HG03108 (cell line): ENCODE measurements at regions not wholly inside any gene's neighbourhood (a gene's known extent, or its start where the extent isn't known, plus 50 kb on each side); places are given as distances from the start of the nearest gene placed in this dataset.
"Not testable (repeated sequence)": the region's sequence is repeated elsewhere in the genome, so short reads cannot be mapped to it uniquely, and the experiment has no call there.

Experiments used
- ATAC-seq: cut with Tn5 transposase; IDR thresholded peaks from one replicate; pipeline ENCODE4 v1.9.1; 2021; ENCODE audit warnings: moderate library complexity; ENCODE audit not compliant: unreplicated experiment

DNA sequence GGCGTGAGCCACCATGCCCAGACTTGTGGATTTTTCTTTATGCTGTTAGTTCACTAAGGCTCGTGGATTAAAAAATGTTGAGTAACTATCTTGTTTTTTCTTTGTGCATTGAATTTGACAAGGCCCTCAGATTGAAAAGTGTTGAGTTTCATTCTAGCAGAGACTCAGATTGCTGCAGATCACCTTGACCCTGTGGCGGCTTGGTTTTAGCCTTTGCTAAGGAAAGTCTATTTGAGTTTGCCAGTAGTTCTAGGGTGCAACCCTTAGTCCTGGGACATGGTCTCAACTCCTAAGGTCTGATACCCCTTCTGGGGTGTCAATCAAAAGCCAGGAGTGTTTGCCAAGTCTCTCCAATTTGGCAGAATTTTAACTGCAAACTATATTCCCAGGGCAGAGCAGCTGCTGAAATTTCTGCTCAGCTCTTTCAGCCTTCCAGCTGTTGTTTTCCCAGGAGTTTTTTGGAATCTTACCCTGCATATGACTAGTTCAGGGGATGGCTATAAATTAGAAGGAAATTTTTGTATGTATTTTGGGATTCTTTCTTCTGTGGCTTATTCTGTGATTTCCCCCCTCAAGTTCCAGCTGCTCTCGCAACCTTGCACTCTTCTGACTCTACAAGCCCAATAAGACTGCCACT is 84.3 kb upstream of the HAND1 start:
- no peak for ATAC-seq

DNA sequence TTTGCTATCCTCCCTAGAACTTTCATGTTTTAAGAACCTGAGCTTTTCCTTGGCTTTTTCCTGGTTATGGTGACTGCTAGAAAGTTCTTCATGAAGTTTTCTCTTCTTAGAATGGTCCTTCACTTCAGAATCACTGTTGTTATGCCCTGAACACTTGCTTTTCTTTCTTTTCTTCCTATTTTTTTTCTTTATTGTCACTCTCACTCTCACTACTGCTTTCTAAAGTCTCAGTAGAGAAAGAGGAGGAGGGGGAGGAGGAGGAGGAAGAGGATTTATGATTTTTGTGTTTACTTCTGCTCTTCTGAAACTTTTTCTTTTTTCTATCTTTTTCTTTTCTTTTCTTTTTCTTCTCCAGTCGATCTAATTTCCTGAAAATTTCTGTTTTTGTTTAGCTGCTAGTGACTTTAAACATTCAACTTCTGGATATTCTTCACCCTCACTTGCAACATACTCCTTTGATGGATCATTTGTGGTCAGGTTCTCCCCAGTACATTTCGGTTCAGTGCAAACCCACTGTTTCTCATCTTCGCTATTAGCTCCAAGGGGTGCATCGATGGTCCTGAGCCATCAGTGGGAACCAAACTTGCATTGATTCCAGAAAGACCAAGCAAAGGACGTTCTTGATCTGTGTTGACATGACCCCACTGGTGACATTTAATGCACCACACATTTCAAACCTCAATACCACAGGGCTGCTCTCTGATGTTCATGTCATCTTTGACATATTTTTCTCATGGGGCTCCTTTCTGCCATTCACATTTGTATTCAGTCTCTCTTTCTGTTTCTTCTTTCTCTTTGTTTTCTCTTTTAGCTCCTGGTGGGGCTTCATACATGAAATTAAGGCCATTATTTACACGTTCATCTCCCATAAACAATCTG is 81.6 kb upstream of the HAND1 start:
- no peak for ATAC-seq

DNA sequence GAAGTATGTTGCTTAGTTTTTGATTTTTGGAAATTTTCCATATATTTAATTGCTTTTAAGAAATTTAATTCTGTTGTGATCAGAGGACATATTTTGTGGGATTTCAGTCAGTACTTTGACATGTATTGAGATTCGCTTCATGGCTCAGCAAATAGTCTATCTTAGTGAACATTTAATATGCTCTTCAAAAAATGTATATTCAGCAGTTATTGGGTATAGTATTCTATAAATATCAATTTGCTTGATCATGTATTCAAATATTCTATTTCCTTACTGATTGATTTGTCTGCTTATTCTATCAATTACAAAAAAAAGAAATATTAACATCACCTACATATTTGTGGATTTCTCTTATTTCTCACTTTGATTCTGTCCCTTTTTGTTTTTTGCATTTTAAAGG is 79.5 kb upstream of the HAND1 start:
- no peak for ATAC-seq

DNA sequence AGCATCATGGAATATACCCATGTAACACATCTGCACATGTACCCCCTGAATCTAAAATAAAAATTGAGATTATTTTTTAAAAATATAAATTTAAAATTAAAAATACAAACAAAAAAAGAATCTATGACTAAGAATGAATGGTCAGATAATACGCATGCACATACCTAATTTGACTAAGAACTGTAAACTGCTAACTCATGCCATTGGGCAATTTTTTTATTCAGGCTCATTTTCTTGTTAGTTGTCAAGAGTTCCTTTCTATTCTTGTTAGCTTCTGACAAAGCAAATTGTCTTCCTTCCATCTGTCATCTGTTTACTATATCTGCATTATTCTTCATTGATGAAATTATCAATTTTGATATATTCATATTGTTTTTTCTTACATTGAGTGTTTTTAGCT is 69.5 kb upstream of the HAND1 start:
- no peak for ATAC-seq

DNA sequence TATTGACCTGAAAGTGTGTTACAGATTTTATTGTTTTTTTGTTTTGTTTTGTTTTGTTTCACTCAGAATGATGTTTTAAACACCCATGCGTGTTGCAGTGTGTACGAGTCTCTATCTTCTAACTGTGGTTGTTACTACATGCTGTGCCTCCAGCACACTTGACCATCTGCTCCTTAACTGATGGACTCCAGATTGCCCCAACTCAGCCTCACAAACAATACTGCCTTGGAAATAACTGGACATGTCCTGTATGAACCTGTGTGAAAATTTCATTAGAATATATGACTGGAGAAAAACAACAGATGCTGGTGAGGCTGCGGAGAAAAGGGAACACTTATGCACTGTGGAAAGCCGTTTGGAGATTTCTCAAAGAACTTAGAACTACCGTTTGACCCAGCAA is 68.7 kb upstream of the HAND1 start:
- ATAC-seq, result no peak

DNA sequence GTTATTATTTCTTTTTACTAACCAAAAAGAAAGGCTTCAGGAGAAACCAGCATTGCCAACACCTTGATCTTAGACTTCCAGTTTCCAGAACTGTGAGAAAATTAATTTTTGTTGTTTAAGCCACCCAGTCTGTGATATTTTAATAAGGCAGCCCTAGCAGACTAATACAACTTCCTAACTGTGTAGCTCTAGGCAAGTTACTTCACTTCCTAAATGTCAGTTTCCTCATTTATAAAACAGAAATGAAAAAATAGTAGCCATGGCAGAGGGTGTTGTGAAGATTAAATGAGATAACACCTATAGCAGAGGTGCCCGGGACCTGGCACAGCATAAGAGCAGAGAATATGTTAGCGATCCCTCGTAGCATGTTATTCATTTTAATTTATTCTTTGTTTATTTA is 66.6 kb upstream of the HAND1 start:
- no peak for ATAC-seq

DNA sequence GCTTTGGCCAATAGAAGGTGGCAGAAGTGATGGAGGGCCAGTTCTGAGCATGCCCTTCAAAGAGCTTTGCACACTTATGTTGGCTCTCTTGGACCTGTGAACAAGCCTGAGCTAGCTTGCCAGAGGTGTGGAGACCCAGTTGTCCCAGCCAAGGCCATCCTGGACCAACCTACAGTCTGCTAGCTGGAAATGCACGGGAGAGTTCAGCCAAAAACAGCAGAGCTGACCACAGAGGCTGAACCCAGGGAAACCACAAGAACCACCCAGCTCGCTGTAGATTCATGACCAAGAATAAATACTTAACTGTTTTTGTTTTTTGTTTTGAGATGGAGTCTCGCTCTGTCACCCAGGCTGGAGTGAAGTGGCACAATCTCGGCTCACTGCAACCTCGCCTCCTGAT is 65.4 kb upstream of the HAND1 start:
- ATAC-seq, result no peak

DNA sequence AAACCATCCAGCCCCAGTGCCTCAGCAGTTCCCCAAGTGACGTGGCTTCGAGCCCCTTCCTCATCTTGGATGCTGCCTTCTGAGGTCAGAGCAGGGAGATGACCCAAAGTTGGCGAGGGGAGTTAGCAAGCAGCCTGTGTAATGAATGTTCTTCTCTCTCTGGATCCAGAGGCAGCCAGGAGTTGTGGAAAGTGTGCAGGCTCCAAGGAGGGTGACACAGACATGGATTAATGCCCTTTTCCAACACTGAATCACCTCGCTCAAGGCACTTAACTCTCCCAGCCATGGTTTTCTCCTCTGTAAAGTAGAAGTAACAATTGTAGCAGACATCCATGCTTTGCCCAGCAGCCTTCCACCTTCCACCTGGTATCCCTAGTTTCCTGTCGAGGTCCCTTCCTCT is 64.6 kb upstream of the HAND1 start:
- no peak for ATAC-seq

DNA sequence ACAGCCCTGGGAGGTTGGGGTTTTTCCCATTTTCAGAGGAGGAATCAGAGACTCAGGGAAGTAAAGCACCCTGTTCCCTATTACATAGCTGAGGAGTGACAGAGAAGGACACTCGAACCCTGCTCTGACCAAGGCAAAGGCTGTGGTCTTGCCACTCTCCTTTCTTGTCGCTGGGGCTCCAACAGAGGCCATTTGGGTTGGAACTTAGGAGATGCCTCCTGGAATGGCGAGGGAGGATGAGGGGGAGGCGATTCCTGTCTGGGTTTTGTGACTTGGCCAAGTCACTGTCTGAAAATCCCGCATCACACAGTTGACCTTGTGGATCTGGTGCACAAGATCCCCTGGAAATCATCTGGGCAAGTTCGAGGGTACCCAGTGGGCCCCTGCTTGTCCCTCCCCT is 64.0 kb upstream of the HAND1 start:
- ATAC-seq, result no peak

DNA sequence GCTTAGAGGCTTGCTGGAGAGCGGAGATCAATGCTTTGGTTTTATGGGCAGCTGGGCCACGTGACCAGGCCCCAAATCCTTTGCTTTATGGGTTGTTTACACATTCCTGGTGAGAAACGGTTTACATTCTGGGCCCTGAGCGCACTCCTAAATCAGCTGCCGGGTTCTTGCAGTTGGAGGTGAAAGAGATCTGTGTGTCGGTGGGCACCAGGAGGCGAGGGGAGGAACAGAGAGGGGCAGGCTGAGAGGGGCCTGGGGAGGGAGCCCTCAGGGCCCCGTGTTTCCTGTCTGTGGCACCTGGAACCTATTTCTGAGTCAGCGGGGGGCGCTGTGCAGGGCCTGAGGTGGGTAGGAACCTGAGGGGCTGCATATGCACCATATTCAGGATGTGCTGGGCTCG is 63.5 kb upstream of the HAND1 start:
- ATAC-seq, result no peak

DNA sequence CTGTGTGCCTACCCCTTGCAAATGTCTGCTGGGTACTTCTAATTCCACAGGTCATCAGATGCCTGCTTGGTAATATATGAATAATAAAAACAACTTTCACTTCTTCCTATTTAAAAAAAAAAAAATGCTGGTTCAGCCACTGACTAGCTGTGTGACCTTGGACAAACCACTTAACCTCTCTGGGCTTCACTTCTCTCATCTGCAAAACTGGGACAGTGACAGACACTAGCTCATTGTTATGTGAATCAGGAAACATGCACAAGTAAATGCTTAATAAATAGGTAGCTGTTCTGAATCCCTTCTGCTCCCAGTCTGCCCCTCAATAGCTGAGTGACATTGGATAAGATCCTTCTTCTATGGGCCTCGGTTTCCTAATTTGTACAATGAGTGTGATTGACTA is 62.6 kb upstream of the HAND1 start:
- no peak for ATAC-seq

DNA sequence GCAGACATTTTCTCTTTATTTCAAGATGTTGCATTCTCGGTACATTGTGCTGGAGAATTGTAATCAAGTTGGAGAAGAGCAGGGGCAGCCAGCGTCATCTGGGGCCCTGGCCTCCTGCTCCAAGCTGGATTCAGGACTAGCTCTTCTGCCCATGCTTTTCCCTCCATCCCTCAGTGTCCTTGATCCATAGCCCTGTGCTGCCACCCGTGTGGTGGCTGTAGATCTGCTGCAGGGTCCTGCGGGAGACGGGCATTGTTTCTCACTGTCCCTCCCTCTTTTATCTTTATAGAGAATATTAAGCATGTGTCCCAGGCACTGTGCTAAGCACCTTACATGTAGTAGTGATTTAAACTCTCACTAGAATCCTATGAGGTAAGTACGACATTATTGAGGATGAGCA is 60.5 kb upstream of the HAND1 start:
- no peak for ATAC-seq

DNA sequence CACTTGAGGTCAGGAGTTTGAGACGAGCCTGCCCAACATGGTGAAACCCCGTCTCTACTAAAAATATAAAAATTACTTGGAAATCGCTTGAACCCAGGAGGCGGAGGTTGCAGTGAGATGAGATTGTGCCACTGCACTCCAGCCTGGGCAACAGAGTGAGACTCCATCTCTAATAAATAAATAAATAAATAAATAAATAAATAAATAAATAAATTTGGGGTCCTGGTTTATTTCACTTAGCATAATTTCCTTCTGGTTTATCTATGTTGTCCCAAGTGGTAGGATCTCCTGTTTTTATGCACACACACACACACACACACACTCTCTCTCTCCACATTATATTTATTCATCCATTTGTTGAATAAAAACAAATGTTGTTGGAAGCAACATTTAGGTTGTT is 58.4 kb upstream of the HAND1 start:
- ATAC-seq, result not testable (repeated sequence)

DNA sequence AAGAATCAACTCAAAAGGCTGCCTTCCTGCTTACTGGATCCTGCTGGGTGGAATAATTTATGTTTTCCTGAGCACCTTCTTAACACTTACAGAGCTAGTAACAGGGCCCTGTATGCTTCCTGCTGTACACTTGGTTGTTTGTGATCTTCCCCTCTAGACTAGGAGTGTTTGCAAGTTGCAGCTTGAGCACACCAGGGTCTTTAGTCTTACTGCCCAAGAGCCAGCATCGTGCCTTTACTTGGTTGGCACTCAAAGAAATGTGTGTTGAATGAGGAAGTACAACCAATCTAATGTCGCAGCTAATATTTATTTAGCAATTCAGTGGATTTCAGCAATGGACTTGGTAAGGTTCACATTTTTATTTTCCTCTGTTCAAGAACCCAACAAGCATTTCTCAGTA is 57.5 kb upstream of the HAND1 start:
- ATAC-seq, result no peak

DNA sequence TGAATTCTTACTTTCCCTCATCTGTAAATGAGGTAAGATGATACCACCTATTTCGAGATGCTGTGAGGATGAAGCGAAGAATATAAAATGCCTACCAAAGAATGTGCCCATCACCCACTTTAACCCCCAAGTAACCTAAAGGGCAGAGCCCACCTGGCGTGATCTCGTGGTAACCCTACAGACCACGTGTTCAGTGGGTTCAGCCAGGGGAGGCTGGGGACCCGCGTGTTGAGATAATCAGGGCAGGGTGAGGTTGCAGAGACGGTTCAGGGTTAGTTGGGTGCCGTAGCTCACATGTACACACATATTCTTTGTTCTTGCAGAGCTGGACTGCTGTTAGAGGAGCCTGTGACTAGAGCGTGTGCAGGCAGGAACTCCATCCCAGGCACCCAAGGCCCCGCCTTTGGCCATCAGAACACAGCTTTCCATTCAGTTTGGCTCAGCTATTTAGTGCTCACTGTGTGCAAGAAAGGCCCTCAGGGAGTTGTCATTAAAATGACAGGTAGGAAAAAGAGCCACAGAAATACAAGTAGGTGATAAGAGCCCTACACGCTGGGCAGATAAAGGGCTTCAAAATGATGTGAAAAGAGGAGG is 56.5 kb upstream of the HAND1 start:
- no peak for ATAC-seq

DNA sequence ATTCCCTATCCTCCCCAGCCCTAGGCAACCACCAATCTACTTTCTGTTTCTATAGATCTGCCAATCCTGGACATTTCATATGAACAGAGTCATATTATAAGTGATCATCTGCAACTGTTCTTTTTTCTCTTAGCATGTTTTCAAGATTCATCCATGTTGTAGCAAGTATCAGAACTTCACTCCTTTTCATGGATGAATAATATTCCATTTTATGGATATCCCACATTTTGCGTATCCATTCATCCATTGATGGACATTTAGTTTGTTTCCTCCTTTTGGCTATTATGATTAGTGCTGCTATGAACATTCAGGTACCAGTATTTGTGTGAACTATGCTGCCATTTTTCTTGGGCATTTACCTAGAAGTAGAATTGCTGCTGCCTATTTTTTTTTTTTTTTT is 51.3 kb upstream of the HAND1 start:
- no peak for ATAC-seq

DNA sequence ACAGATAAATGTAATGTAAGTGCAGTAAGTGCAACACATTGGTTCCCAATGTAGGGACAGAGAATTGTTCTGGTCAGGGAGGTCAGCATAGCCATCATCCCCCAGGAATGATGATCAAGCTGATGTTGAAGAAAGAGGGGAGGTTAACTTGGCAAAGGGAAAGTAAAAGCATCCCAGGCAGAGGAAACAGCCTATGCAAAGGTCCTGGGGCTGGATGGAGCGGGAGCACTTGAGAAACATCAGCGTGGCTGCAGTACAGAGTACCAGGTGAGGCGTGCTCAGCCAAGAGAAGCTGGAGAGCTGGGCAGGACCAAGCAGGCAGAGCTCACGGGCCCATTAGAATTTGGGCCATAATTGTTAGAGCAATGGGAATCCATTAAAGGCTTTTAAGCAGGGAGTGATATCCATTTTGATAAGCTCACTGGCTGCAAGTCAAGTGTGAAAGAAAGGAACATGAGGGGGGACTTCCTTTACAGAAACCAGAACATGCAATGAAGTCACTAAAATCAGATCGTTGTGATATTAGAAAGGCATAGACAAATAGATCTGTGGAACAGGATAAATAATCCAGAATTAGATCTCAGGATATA is 50.1 kb upstream of the HAND1 start:
- no peak for ATAC-seq
